Gastrocnemius medialis (tissue), 4 donors: ENCODE measurements at regions not wholly inside any gene's neighbourhood (a gene's known extent, or its start where the extent isn't known, plus 50 kb on each side); places are given as distances from the start of the nearest gene placed in this dataset.

ENCODE experiments used
- POLR2A ChIP-seq, 2 donors: fragments of 450-650 bp; IDR thresholded peaks; one replicate each; pipeline ENCODE4 v1.6.1; 2017; ENCODE audit warnings: antibody characterized with exemption in 2 of 2, mild to moderate bottlenecking in 2 of 2, moderate library complexity in 2 of 2
- TF ChIP-seq, protein P1 (sequence below), 5 experiments: fragments of 450-650 bp in 3 of 5; fragments of 200-600 bp in 2 of 5; sonication (generic) in 2 of 5; IDR thresholded peaks in 4 of 5; conservative IDR thresholded peaks in 1 of 5; 1 replicate in 4 of 5; 2 replicates in 1 of 5; pipeline ENCODE4 v1.5.1; 2016 to 2019; ENCODE audit warnings: antibody characterized with exemption in 5 of 5, mild to moderate bottlenecking in 3 of 5, moderate library complexity in 3 of 5

DNA sequence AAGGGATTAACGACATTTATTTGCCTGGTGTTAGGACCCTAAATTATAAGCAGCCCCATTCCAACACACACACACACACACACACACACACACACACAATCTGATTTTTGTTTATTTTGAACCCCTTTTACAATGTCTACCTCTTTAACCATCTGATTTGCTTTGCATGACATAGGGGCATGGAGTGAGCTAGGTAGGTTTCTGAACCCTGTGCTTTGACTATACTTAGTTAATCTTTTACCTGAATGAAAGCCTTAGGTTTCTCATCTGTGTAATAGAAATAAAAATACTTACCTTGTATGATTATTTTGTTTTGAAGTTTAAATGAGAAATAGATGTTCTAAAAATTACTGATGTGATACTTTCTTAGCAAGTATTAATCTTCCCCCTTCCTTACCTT is 94.7 kb upstream of the FOLH1 start:
- TF ChIP-seq POLR2A (IDR thresholded peaks at IDR 0.05): no peak
- TF ChIP-seq, protein P1, sequence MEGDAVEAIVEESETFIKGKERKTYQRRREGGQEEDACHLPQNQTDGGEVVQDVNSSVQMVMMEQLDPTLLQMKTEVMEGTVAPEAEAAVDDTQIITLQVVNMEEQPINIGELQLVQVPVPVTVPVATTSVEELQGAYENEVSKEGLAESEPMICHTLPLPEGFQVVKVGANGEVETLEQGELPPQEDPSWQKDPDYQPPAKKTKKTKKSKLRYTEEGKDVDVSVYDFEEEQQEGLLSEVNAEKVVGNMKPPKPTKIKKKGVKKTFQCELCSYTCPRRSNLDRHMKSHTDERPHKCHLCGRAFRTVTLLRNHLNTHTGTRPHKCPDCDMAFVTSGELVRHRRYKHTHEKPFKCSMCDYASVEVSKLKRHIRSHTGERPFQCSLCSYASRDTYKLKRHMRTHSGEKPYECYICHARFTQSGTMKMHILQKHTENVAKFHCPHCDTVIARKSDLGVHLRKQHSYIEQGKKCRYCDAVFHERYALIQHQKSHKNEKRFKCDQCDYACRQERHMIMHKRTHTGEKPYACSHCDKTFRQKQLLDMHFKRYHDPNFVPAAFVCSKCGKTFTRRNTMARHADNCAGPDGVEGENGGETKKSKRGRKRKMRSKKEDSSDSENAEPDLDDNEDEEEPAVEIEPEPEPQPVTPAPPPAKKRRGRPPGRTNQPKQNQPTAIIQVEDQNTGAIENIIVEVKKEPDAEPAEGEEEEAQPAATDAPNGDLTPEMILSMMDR (IDR thresholded peaks at IDR 0.05 in 4 of 5, conservative IDR thresholded peaks at IDR 0.05 in 1 of 5): no peak
